ENCODE measurements at regions not wholly inside any gene's neighbourhood (a gene's known extent, or its start where the extent isn't known, plus 50 kb on each side); places are given as distances from the start of the nearest gene placed in this dataset.

GRCh38 chr2:133789743-133790142 lies 221.5 kb upstream of the NCKAP5 start:
- TF ChIP-seq CTCF (IDR thresholded peaks at IDR 0.05) (no peak), POLR2A (IDR thresholded peaks at IDR 0.05) (no peak)

Data from right lobe of liver (tissue), 4 donors.